HG03457 (cell line): ENCODE measurements at regions not wholly inside any gene's neighbourhood (a gene's known extent, or its start where the extent isn't known, plus 50 kb on each side); places are given as distances from the start of the nearest gene placed in this dataset.
"Not testable (repeated sequence)": the region's sequence is repeated elsewhere in the genome, so short reads cannot be mapped to it uniquely, and the experiment has no call there.

Source experiments
- ATAC-seq: cut with Tn5 transposase; IDR thresholded peaks from one replicate; pipeline ENCODE4 v1.9.1; 2021; ENCODE audit warnings: moderate number of reproducible peaks; ENCODE audit not compliant: unreplicated experiment

DNA sequence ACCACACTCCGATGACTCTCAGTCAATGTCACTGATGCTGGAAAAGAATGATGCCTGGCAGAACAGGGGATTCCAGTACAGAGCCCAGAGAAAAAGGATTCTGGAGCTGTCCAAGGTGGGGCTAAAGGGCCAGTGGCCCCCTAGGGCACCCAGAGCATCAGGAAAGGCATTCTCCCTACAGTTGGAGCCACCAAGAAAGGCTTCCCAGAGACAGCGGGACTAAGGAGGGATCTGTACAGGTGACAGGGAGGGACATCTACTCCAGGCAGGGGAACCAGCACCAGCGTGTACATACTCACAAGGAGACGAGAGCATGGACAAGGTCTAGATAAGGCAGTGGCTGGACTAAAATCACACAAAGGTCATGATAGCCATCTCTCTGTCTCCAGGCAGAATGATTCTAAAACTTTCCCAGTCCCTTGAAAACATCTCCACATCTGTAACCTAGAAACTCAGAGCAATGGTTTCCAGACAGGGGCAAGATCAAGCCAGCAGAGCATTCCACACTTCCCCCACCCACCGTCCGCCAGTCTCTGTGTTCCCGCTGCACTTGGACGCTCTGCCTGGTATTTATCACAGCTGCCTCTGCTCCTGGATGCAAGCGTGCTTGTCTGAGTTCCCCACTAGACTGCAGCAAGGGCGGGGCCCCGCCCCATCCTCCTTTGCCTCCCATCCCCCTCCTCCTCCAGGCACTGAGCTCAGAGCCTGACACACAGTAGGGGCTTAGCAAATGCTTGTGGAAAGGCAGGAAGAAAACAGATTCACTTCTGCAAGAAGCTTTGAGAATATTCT, 111.6 kb upstream of the ZC3H12A start:
- ATAC-seq = no peak

DNA sequence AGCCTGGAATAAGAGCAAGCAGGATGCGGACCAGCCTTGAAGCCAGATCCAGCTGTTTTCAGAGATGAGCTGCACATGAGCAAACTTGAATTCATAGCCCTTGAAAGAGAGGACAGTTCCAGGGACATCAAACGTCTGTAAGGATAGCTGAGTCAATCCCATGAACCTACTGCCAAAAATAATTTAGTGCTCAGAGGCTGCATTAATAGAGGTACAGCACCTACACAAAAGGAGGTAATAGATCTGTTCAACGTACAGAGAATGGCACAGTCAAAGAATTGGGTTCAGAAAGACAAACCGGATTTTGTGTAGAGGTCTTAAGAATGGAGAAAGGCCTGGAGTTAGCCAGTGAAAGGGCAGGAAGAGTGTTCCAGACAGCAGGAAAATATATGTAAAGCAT, 110.8 kb upstream of the ZC3H12A start:
- ATAC-seq = no peak

DNA sequence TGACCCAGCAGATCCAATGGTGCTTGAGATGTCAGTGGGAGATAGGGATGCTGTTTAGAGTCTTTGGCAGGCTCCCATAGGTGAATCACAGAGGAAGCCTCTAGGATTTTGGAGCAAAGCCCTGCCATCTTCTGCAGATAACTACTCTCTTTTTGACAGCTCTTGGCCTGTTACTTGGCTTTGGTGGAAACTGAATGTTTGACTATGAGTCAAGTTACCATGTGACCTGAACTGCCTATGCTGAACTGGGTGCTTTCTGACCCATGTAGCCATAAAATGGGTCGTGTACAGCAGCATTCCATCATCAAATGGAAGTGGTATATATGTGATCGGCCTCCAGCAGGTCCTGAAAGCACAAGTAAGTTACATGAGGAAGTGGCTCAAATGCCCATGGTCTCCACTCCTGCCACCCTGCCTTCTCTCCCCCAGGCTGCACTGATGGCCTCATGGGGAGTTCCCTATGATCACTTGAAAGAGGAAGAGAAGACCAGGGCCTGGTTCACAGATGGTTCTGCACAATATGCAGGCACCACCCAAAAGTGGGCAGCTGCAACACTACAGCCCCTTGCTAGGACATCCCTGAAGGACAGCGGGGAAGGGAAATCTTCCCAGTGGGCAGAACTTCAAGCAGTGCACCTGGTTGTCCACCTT, 105.6 kb upstream of the ZC3H12A start:
- not testable (repeated sequence) for ATAC-seq

DNA sequence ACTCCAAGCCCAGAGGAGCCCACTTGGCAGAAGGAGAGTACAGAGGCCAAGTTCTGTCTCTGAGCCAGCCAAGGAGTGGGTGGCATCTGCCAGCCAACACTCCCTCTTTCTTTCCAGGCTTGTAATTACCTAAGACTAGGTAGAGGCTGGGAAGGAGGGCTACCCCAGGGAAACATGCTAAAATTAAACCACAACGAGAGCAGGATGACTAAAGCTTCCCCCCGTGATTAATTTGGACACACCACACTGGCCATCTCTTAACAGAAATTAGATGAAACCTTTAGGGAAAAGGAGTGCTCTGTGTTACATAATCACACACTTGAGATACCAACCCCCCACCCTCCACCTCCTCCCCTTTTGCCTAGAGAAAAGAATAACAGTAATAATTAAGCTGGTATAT, 102.1 kb upstream of the ZC3H12A start:
- ATAC-seq = no peak

DNA sequence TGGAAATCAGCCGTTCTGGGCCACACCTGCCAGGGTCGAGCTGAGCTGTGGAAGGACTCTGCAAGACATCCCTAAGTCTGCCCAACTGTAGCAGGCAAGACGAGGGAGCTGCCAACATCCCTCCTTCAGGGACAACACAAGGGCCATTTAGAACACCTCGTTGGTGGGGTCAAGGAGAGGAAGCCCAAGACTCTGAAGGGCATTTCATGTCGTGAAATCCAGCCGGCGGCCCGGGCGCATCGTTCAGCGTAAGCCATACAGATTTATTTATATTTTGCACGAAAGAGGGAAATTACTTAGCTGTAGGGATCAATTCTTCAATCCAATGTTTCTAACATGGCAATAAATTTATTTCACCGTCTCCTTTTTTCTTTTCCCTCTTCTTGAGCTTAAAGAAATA, 101.7 kb upstream of the ZC3H12A start:
- ATAC-seq = no peak

DNA sequence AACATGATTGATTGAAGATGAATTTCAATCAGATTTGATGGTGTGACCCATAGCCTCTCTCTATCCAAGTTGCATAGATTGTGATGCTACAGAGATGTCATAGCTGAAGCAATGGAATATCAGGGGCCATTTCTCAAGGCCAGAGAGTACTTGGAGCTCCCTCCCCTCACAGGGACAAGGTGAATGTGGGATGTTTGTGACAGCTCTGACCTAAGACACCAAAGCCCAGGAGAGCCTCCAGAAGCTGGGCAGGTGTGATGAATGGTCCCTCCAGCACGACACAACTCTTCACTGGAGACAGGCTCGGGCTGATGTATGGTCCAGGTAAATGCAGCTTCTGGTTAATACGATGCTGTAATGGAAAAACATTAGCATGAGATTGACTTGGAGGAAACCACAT, 101.0 kb upstream of the ZC3H12A start:
- ATAC-seq = no peak

DNA sequence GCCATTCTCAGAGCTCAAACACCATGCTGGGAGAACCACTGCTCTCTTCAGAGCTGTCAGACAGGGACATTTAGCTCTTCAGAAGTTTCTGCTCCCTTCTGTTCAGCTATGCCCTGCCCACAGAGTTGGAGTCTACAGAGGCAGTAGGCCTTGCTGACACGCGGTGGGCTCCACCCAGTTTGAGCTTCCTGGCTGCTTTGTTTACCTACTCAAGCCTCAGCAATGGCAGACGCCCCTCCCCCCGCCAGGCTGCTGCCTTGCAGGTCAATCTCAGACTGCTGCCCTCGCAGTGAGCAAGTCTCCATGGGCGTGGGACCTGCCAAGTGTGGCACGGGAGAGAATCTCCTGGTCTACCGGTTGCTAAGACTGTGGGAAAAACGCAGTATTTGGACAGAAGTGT, 93.8 kb upstream of the ZC3H12A start:
- not testable (repeated sequence) for ATAC-seq

DNA sequence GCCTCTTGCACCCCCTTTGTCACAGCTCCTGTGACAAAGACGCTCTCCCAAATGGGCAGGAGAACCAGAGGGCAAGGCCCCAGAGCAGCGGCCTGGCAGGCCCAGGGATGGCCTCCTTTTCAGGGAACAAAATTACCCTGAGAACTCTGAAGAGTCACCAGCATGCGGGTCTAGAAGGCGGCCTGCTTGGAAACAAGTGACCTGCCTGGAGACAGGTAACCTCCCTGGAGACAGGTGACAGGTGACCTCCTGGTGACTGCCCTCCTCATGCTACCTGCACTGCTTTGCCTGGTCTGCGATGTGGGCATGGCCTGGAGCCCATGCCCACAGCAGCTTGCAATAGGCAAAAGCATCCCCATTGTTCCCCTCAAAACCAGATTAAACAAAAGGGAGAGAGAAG, 86.5 kb upstream of the ZC3H12A start:
- no peak for ATAC-seq

DNA sequence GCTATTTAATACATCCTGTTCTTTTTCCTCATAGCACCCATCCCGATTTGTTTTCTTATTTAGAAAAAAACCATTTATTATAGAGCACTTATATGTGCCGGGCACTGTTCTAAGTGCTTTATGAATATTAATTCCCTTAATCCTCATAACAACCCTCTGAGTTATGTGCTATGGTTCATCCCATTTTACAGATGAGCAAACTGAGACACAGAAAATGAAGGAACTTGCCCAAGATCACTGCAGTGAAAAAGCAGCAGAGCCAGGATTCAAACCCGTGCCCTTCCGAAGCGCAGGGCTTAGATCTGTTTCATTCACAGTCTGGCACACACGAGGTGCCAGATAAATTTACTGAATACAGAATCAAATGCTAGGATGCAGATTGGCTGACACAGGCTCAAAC, 85.1 kb upstream of the ZC3H12A start:
- ATAC-seq = no peak

DNA sequence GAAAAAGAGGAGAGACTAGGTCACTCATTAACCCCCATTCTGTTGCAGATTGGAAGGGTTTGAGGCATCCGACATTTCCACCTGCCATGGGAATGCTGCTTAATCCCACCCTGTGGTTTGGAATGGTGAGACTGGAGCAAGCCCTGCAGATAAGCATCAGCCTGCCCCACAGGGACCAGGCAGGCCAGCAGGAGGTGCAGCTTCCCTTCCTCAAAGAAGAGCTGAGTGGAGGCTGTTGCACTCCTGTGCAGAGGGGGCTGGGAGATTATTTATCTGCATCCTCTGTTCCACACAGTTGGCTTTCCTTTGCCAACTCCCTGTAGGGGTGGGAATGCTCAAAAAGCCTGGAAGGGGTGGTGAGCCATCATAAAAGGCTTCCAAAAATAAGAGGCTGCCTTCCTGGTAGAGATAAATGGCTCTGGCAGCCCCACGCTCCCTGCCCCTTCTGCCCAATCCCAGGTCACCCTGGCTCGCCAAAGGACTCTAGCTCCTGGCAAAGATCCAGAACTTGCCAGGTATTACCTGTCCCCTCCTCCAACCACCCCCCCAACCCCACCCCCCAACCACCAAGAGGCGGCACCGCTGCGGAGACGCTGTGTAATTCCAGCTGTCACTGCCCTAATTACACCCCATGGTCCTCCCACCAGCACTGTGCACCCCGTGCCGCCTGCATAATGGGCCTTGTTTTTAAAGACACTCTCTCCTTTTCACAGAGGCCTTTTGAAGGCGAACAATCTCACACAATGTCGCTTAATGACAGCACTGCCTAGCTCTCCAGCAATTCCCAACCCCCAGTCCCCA, 83.0 kb upstream of the ZC3H12A start:
- no peak for ATAC-seq

DNA sequence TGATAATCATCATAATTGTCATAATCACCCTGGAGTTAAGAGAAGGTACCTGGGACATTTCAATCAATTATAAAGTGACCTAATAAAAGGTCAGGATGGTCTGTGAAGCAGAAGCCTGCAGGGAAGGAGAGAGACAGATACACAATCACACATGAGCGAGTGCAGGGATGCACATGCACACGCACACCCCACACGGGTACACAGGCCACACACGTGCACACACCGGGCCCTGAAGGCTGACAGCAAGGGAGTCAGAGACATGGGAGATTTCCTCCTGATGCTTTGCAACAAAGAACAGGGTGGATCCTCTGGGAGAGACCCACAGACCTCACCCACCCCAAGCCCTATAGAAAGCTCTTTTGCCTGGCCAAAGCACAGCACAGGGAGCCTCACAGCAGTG, 82.3 kb upstream of the ZC3H12A start:
- ATAC-seq = no peak

DNA sequence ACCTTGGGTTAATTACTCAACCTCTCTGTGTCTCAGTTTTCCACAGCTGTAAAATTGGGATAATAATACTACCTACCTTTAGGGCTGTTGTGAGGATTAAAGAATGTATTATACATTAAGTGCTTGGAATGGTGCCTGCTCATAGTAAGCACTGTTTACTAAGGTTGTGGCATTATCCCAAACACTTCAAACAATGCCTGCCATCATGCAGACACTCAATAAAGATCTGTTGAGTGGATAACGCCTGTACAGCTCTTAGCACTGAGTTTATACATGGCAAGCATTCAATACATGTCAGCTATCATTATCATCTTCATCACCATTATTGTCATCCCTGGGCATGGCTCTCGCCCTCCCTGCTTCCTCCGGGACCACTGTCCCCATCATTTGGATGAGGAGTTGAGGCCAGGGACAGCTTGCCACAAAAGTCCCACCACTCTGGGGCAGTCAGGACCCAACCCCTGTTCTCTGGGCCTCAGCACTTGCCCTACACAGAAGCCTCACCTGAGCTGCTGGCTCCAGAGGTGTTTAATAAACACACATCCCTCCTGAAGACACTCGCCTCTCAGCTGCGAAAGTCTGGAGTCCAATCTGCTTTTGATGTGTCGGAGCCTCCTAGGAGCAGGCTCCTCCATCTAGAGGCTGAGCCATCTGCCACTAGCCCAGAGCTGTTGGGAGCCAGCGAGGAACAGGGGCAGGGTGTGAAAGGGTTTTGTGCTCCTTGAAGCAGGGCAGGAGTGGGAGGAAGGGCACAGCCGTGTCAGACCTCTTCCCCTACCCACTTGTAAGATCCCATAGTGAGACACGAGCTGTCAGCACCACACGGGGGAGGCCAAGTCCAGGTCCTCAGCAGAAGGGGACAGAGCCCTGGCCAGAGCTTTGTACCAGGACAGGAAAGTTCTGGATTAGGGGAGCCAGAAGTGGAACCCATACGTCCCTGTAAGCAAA, 80.9 kb upstream of the ZC3H12A start:
- no peak for ATAC-seq

DNA sequence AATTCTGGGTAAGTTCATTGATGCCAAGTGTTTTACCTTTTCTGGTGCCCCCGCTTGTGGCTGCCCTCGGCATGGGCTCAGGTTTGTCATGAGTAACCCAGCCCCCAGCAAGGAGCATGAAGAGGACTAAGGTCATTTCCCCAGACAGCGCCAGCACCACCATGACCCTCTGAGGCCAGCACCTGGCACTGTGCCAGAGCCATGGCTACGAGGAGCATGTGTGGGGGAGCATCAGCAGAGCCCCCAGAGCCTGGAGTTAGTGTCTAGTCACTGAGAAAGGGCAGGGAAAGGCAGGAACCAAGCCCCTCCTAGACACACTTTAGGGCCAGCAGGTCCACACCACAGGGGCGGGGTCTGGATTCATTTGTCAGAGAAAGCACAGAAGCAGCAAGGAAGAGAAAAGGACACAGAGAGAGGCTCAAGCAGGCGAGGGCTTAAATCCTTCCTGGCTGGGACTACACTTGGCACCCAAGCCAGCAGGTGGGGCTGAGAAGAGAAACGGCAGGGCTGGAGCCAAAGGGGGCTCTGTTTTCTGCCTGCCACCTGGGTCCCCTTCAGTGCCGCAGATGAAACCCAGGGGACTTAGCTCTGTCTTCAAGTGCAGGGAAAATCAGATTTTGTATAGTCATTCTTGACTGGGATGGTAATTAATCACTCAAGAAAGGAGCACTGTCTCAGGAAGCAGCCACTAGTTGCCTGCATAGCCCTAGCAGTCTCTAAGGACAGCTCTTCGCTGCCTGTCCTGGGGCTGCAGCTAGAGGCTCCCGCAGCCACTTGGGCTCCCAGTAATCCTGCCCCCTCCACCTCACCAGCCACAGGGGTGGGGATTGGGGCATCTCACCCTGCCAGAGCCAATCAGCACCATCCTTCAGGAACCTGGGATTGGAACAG, 79.6 kb upstream of the ZC3H12A start:
- ATAC-seq = no peak

DNA sequence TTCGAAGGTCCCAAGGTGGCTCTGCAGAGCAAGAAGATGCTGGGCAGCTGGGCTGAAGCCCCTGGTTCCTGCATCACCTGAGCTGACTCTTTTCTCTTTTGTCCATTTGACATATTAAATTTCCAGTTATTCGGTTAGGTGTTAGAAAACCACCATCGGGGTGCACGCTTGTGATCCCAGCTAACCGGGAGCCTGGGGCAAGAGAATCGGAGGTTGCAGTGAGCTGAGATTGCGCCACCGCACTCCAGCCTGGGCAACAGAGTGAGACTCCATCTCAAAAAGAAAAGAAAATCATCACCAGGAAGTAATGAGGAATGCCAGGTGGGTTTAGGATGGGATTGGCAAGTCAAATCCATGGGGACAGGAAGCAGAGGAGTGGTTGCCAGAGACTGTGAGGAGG, 76.3 kb upstream of the ZC3H12A start:
- no peak for ATAC-seq

DNA sequence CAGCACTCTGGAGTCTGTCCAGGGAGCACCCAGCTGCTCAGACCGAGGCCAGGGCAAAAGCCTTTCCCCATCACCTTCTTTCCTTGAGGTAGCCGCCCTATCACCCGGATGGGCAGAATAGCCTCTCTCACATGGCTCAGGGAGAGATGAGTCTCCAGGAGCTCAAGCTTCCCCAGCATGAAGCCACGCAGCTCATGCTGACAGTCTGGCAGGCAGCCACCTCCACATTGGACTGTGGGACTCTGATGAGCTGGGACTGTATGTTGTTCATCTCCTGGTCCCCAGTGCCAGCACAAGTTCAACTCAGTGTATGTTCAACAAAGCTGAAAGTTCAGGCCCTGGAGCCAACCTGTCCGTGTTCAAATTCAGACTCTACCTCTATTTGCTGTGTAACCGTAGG, 75.2 kb upstream of the ZC3H12A start:
- ATAC-seq = no peak

DNA sequence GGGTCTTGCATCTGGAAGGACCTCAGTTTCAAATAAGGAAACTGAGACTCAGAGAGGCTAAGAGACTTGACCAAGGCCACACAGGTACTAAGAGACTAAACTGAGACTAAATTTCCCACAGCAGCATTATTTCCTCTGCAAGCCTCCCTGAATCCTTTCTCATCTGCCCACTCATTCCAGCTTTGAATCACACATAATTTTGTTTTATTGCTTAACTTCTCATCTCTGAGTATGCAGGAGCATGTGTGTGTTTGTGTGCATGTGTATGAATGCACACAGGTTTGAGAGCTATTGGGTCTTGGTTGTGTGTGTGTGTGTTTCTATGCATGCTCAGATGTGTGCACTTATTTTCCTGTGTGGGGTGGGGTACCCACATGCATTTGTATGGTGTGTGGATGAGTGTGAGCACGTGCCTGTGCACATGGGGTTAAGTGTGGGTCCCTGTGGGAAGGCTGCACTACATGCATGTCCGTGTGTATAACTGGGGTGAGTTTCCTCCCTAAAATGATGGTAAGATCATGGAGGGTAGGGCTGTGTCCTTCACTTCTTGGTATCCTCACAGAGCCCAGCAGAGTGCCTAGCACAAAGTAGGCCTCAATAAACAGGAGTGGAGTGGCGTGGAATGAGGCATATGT, 74.4 kb upstream of the ZC3H12A start:
- no peak for ATAC-seq

DNA sequence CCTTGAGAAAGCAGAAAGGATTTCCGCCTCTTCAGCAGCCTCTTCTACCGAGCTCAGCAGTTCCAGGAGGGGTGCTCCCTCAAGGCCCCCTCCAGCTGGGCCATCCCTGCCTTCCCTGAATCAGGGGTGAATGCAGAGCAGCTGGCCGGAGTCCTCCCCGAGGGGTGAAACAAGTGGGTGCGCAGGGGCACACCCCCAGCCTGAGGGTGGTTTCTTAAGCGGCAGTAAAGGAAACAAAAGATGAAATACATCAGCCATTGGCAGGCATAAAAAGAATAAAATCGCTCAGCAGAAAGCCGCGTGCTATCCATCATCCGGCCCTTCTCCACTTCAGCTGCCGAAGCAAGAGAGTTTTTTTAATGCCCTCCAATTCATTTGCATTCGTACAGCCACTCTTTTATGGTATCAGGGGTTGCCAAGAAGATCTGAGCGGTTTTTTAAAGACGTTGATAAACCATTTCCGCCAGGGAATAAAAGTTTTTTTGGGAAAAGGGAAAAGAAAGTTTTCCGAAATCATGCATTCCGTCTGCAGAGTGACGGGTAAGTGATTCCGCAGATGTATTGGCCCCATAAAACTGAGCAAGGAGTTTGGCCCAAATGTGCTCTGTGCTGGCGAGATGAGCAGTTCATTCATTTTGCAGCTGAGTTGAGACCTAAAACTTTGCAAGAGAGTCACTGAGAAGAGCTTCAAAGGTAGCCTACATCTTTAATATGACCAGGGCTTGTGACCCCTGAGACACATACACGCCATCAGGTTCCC, 73.7 kb upstream of the ZC3H12A start:
- ATAC-seq = no peak

DNA sequence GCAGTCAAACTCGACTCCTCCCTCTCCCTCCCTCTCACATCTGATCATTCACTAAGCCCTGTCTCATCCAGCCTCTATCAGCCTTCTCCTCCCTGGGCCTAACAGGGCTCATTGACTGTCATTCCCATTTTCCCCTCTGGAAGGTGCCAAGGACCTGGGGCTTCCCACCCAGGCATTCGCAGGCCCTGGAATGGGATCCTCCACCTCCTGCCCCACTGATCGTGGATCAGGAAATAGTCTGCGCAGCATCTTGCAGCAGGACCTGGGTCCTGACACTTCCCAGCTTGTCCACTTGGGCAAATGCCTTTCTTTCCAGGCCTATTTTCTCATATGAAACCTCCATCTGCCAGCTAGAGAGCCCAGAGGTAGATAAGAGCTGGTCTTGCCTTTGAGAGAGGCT, 71.2 kb upstream of the ZC3H12A start:
- no peak for ATAC-seq

DNA sequence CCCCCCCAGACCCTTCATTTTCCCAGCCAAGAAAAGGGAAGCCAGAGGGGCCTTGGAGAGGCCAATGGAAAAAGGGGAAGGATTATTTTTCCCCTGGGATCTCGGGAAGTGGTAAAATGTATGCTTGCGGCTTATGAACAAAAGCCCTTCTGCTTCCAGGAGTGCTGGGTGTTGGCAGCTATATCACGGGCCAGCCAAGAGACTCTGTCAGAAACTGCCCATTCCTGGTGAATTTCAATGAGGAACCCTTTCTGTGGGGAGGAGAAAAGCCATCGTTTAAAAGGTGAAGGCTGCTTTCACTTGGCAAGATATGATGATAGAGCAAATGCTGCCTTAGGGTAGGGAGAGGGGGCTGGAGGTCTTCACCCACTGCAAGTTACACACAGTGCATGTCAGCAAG, 69.7 kb upstream of the ZC3H12A start:
- ATAC-seq = no peak
